HG03064 (cell line): ENCODE measurements at regions not wholly inside any gene's neighbourhood (a gene's known extent, or its start where the extent isn't known, plus 50 kb on each side); places are given as distances from the start of the nearest gene placed in this dataset.
"Not testable (repeated sequence)": the region's sequence is repeated elsewhere in the genome, so short reads cannot be mapped to it uniquely, and the experiment has no call there.

Source experiments
- ATAC-seq: cut with Tn5 transposase; IDR thresholded peaks from one replicate; pipeline ENCODE4 v1.9.1; 2021; ENCODE audit warnings: low read depth; ENCODE audit not compliant: unreplicated experiment

GRCh38 chr4:124123721-124124120, 588.8 kb downstream of the ANKRD50 start:
- no peak for ATAC-seq

- not testable (repeated sequence) for ATAC-seq
These were observed 581.2 kb downstream of the ANKRD50 start for GRCh38 chr4:124131324-124131723.

GRCh38 chr4:124132161-124132560, 580.4 kb downstream of the ANKRD50 start:
- ATAC-seq, result no peak

- ATAC-seq, result no peak
These were observed 578.8 kb downstream of the ANKRD50 start for GRCh38 chr4:124133753-124134152.

- ATAC-seq, result no peak
These were observed 577.1 kb downstream of the ANKRD50 start for GRCh38 chr4:124135409-124135813.

- ATAC-seq, result no peak
These were observed 573.5 kb downstream of the ANKRD50 start for GRCh38 chr4:124139044-124139443.

GRCh38 chr4:124143632-124144031, 568.9 kb downstream of the ANKRD50 start:
- no peak for ATAC-seq

- ATAC-seq, result no peak
These were observed 568.3 kb downstream of the ANKRD50 start for GRCh38 chr4:124144238-124144654.

GRCh38 chr4:124146068-124146467, 566.5 kb downstream of the ANKRD50 start:
- ATAC-seq, result no peak

- ATAC-seq, result no peak
These were observed 561.5 kb downstream of the ANKRD50 start for GRCh38 chr4:124151031-124151430.

GRCh38 chr4:124152132-124152531, 560.4 kb downstream of the ANKRD50 start:
- ATAC-seq, result no peak

- no peak for ATAC-seq
These were observed 557.3 kb downstream of the ANKRD50 start for GRCh38 chr4:124155239-124155638.

GRCh38 chr4:124157396-124158083, 555.0 kb downstream of the ANKRD50 start:
- ATAC-seq, result no peak

- ATAC-seq, result no peak
These were observed 549.1 kb downstream of the ANKRD50 start for GRCh38 chr4:124163401-124163800.

- no peak for ATAC-seq
These were observed 544.9 kb downstream of the ANKRD50 start for GRCh38 chr4:124167602-124168001.

- not testable (repeated sequence) for ATAC-seq
These were observed 543.0 kb downstream of the ANKRD50 start for GRCh38 chr4:124169524-124169923.

GRCh38 chr4:124173912-124174311, 538.6 kb downstream of the ANKRD50 start:
- no peak for ATAC-seq

- ATAC-seq, result no peak
These were observed 534.7 kb downstream of the ANKRD50 start for GRCh38 chr4:124177647-124178425.

GRCh38 chr4:124178449-124179021, 534.0 kb downstream of the ANKRD50 start:
- ATAC-seq, result no peak

- ATAC-seq, result no peak
These were observed 532.9 kb downstream of the ANKRD50 start for GRCh38 chr4:124179506-124180186.

- ATAC-seq, result no peak
These were observed 531.5 kb downstream of the ANKRD50 start for GRCh38 chr4:124181039-124181438.
